ENCODE measurements at regions not wholly inside any gene's neighbourhood (a gene's known extent, or its start where the extent isn't known, plus 50 kb on each side); places are given as distances from the start of the nearest gene placed in this dataset.

- H3K36me3 ChIP-seq, result no peaks in the 10 kb centered on the region
- intact Hi-C loops (cut with DNase I), result no loop called here
- no peaks in the 10 kb centered on the region for H3K4me1 ChIP-seq
- DNase-seq, result no peak
- no peak overlapping the region for H3K4me3 ChIP-seq (replicated peaks in 1 of 3)
- no peaks in the 10 kb centered on the region for H3K9me3 ChIP-seq
- H3K27me3 ChIP-seq, result no peaks in the 10 kb centered on the region
- no peak overlapping the region for H3K27ac ChIP-seq
- 56 to 100% methylated on average over 1 of the region's 1 CpG for WGBS, 2 donors
- no peak for TF ChIP-seq POLR2A (IDR thresholded peaks at IDR 0.05)
- TF ChIP-seq, protein P1, sequence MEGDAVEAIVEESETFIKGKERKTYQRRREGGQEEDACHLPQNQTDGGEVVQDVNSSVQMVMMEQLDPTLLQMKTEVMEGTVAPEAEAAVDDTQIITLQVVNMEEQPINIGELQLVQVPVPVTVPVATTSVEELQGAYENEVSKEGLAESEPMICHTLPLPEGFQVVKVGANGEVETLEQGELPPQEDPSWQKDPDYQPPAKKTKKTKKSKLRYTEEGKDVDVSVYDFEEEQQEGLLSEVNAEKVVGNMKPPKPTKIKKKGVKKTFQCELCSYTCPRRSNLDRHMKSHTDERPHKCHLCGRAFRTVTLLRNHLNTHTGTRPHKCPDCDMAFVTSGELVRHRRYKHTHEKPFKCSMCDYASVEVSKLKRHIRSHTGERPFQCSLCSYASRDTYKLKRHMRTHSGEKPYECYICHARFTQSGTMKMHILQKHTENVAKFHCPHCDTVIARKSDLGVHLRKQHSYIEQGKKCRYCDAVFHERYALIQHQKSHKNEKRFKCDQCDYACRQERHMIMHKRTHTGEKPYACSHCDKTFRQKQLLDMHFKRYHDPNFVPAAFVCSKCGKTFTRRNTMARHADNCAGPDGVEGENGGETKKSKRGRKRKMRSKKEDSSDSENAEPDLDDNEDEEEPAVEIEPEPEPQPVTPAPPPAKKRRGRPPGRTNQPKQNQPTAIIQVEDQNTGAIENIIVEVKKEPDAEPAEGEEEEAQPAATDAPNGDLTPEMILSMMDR (IDR thresholded peaks at IDR 0.05), result no peak
Measured at GRCh38 chr18:10365021-10365500, 89.4 kb upstream of the APCDD1 start.

GRCh38 chr18:10365901-10366300, 88.5 kb upstream of the APCDD1 start:
- H3K4me3 ChIP-seq (replicated peaks in 1 of 3), result no peak overlapping the region
- H3K36me3 ChIP-seq, result no peaks in the 10 kb centered on the region
- H3K9me3 ChIP-seq, result no peaks in the 10 kb centered on the region
- H3K4me1 ChIP-seq, result no peaks in the 10 kb centered on the region
- H3K27me3 ChIP-seq, result no peaks in the 10 kb centered on the region
- intact Hi-C loops (cut with DNase I), result no loop called here
- 79 to 92% methylated on average over 5 of the region's 5 CpGs for WGBS, 2 donors
- no peak overlapping the region for H3K27ac ChIP-seq
- TF ChIP-seq, protein P1 (IDR thresholded peaks at IDR 0.05), result no peak
- no peak for TF ChIP-seq POLR2A (IDR thresholded peaks at IDR 0.05)
- no peak for DNase-seq

- no peak overlapping the region for H3K27ac ChIP-seq
- no peak for DNase-seq
- no peaks in the 10 kb centered on the region for H3K36me3 ChIP-seq
- H3K27me3 ChIP-seq, result no peaks in the 10 kb centered on the region
- H3K4me1 ChIP-seq, result no peaks in the 10 kb centered on the region
- H3K9me3 ChIP-seq, result no peaks in the 10 kb centered on the region
- 76 to 80% methylated on average over 3 of the region's 3 CpGs for WGBS, 2 donors
- intact Hi-C loops (cut with DNase I), result no loop called here
- TF ChIP-seq, protein P1 (IDR thresholded peaks at IDR 0.05), result no peak
- TF ChIP-seq POLR2A (IDR thresholded peaks at IDR 0.05), result no peak
- no peak overlapping the region for H3K4me3 ChIP-seq (replicated peaks in 1 of 3)
Measured at GRCh38 chr18:10367836-10368235, 86.6 kb upstream of the APCDD1 start.

GRCh38 chr18:10368456-10369453, 85.7 kb upstream of the APCDD1 start:
- no peak overlapping the region for H3K27ac ChIP-seq
- intact Hi-C loops (cut with DNase I), result no loop called here
- TF ChIP-seq, protein P1 (IDR thresholded peaks at IDR 0.05), result no peak
- TF ChIP-seq POLR2A (IDR thresholded peaks at IDR 0.05), result no peak
- H3K9me3 ChIP-seq, result no peaks in the 10 kb centered on the region
- DNase-seq, result no peak
- no peaks in the 10 kb centered on the region for H3K36me3 ChIP-seq
- H3K27me3 ChIP-seq, result no peaks in the 10 kb centered on the region
- 80% methylated on average over 8 of the region's 8 CpGs for WGBS, 2 donors
- no peak overlapping the region for H3K4me3 ChIP-seq (replicated peaks in 1 of 3)
- no peaks in the 10 kb centered on the region for H3K4me1 ChIP-seq

- DNase-seq, result no peak
- Histone ChIP-seq H3K4me3 (replicated peaks in 1 of 3) (no peak overlapping the region), H3K9me3 (no peaks in the 10 kb centered on the region), H3K36me3 (no peaks in the 10 kb centered on the region), H3K27ac (no peak overlapping the region), H3K4me1 (no peaks in the 10 kb centered on the region), H3K27me3 (no peaks in the 10 kb centered on the region)
- 85 to 87% methylated on average over 7 of the region's 7 CpGs for WGBS, 2 donors
- intact Hi-C loops (cut with DNase I), result no loop called here
- TF ChIP-seq POLR2A (IDR thresholded peaks at IDR 0.05), result no peak
Measured at GRCh38 chr18:10370716-10371115, 83.7 kb upstream of the APCDD1 start.
